GM21737 (cell line): ENCODE measurements at regions not wholly inside any gene's neighbourhood (a gene's known extent, or its start where the extent isn't known, plus 50 kb on each side); places are given as distances from the start of the nearest gene placed in this dataset.

Source experiments
- ATAC-seq: cut with Tn5 transposase; IDR thresholded peaks from one replicate; pipeline ENCODE4 v1.9.1; 2021; ENCODE audit warnings: mild to moderate bottlenecking, moderate library complexity; ENCODE audit not compliant: unreplicated experiment

GRCh38 chr2:58913082-58913726 is 672.1 kb upstream of the FANCL start:
- ATAC-seq = no peak

GRCh38 chr2:58911877-58912276 is 670.8 kb upstream of the FANCL start:
- ATAC-seq = no peak

DNA sequence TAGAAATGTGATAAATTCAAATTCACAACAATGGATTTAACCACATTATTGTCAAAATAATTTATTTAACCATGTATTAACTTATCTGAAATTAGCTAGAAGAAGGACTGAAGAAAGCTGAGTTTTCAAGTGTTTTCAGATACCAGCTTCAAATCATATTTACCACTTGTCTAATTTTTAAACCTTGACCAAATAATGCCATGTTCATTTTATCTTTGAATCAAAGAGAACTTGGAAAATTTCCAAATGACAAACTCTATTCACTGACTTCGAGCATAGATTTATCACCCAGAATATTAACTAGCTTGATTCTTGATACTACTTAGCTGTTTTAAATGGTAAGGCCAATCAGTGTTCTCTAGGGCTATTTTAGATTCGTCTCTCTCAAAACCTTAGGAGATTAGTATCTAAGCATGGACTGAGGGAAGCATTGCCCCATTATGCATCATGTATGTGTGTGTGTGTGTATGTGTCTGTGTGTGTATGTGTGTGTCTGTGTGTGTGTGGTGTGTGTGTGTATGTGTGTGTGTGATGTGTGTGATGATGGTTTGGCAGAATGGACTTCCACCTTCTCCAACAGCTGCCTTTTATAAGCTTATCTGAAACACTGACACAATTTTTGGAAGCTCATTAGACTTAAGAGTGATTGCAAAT is 667.5 kb upstream of the FANCL start:
- ATAC-seq = no peak

DNA sequence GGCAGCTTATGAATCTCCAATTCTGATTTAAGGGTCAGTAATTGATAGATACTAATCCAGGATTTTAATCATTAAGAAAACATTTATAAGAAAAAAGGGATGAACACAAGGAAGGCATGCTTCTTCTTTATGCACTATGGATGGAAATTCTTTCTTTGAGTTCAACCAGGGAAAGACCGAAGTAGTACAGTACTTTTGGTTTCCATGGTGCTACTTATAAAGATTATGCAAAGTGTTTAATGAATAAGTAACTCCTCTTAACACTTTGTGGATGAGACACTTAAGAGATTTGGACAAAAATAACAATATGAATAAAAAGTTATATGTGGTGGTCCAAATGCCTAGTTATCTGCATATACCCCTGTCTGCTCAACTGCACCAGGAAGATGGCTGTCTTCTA is 666.5 kb upstream of the FANCL start:
- no peak for ATAC-seq

- ATAC-seq = no peak
These were observed 665.0 kb upstream of the FANCL start for GRCh38 chr2:58906081-58906645.

- ATAC-seq = no peak
These were observed 663.0 kb upstream of the FANCL start for GRCh38 chr2:58904095-58904494.

GRCh38 chr2:58903427-58903826 is 662.3 kb upstream of the FANCL start:
- ATAC-seq = no peak

DNA sequence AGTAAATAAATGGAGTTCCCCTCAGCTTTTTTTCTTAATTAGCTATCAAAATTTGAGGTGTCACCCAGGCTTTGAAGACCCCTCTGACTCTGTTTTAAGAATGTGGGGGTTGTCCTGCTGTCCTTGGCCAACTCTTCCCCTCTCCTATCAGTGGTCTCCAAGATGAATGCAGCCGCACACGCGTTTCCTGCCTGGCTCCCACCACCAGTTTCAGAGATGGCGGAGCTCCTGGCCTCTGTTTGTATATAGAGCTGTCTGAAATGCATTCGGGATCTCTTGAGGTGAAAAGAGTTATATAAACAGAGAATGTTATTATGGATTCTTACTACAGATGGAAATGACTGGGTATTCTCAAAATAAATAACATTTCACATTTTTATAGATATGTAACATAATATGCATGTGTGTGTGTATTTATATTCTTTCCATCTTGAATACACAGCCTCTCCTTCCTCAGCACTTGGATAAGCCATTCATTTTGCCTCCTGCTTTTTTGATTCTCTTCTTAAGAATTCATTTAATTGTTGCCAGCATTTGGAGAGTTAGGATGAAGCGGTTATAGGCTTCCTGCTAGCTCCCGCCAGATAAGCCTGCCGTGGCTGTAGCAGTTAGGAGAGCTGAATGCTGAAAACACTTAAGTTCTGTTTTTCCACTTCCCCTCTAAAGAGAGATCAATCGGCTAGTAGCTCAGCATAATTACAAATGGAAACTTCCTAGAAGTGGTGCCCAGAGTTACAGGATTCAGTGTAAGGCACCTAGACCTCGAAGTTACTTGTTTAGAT is 659.3 kb upstream of the FANCL start:
- ATAC-seq = no peak

- no peak for ATAC-seq
These were observed 658.6 kb upstream of the FANCL start for GRCh38 chr2:58899692-58900091.

DNA sequence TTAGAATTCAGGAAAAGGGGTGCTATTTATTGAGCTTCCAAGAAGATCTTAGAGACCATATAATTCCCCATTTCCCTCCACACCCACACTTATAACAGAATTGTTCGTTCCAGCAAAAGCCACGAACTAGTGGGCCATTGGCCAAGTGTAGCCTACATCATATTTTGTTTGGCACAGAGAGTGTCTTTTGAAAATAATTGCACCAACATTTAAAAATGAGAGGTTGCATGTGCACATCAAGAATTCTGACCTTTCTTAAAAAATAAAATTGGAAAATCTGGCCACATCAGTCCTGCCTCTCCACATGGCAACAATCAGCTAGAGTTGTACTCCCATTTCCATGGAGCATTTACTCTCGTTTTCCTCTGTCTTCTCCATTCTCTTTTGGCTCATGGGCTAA is 655.5 kb upstream of the FANCL start:
- no peak for ATAC-seq

GRCh38 chr2:58895857-58896256 is 654.7 kb upstream of the FANCL start:
- no peak for ATAC-seq

- ATAC-seq = no peak
These were observed 652.7 kb upstream of the FANCL start for GRCh38 chr2:58893656-58894351.

GRCh38 chr2:58891828-58892377 is 650.8 kb upstream of the FANCL start:
- no peak for ATAC-seq

DNA sequence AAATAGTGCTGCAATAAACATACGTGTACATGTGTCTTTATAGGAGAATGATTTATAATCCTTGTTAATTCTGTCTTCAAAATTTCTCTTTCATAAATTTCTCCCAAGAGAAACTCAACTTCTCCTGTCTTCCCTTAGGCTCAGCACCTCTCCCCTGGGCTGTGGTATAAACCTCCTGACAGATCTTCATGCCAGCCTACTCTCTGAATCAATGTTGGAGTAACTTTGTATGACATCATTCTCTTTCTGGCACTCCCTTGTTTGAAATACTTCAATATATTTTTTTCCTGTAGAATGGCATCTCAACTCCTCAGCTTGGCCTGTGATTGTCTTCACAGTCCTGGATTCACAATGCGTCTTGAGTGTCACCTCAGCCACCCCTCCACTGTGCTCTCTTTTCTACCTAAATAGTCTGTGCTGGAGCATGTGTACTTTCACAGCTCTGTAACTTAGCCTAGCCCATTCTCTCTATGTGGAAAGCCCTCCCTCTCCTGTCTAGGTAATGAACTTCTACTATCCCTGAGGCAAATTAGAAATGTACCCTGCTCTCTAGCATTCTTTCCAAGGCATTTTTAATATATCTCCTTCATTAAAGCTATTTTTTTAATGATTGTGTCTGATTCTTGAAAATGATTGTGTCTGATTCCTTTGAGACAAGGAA is 649.9 kb upstream of the FANCL start:
- ATAC-seq = no peak

GRCh38 chr2:58886009-58886408 is 644.9 kb upstream of the FANCL start:
- ATAC-seq = no peak

GRCh38 chr2:58879834-58880233 is 638.7 kb upstream of the FANCL start:
- ATAC-seq = no peak

DNA sequence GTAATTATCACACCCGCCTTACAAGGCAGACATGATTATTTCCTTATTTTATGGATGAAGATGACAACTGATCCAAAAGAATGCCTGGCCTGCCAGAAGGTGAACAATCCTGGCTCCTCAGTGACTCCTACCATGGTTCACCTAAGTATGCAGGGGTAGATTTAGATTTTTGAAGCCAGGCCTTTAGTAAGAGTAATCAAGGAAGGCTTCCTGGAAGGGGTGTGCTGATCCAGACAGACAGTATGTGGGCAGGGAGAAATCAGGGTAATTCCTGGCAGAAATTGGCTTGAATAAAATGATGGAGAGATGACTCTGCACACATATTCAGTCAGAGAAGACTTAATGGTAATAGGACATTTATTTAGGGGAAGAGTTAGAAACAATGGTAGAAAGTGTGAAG is 637.7 kb upstream of the FANCL start:
- ATAC-seq = no peak

DNA sequence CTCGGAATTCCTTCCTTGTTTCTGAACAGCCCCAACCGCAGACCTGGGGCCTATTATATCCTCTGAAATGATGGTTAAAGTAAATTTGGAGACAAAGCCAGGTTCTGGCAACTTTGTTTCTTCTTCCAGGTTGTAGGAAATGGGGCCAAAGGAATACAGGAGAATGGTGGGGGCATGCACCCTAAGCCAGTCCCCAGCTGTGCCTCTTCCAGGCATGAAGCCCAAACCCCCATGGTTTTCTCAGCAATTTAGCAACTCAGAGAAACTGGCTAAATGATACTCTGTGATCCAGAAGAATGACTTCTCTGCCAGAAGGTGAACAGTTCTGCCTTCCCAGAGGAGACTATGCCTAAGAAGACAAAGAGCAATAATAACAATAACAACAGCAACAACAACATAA is 635.0 kb upstream of the FANCL start:
- ATAC-seq = no peak

DNA sequence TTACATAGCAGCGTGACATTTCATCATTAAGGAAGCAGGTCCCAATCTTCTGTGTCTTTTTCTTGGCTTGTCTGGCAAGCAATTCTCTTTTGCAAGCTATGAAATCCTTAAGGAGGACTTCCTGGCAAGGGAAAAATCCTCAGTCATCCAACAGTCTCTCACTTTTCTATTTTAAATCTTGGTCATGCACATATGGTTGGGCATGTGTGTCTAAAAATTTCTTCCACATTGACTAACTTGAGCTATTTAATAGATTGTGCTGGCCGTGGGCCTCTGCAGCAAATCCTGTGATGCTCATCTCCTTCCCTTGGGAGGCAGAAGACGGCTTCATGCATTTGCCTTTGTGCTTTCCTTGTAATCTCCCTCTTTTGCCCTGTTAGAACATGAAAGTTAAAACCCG is 634.3 kb upstream of the FANCL start:
- no peak for ATAC-seq

DNA sequence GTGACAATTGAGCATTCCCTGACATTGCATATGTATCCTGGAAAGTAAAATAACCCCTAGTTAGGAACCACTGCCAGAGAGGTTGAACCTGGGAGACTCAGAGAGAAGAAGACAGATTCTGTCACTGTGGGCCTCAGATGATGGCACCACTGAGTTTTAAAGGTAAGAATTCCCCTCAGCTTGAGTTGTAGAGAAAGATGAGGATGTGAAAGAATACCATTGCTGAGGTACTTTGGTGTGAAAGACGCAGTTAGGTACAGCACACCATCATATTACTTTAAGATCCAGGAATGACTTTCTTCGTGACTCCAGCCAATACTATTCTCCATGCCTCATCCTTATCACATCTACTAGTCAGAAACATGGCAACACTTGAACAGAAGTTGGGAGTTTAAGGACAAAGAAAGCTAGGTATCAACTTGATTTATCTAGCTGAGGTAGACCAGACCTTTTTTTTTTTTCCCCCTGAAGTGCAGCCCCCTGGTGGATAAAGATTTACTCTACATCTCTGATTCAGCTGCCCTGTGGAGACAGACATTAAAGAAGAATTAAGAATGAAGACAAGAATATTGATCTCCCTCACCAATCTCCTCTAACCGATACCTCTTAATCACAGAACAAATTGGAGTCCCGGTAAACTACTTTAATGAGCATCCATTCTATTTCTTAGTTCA is 630.5 kb upstream of the FANCL start:
- ATAC-seq = no peak
